UCSD-AML1 (cell line): ENCODE measurements at regions not wholly inside any gene's neighbourhood (a gene's known extent, or its start where the extent isn't known, plus 50 kb on each side); places are given as distances from the start of the nearest gene placed in this dataset.
"Not testable (repeated sequence)": the region's sequence is repeated elsewhere in the genome, so short reads cannot be mapped to it uniquely, and the experiment has no call there.

Source experiments
- DNase-seq: peaks from one replicate; lab custom pipeline; 2025; ENCODE audit not compliant: unreplicated experiment; lab: John Stamatoyannopoulos, UW

GRCh38 chrX:129086802-129087201 is 436.5 kb downstream of the SMARCA1 start:
- no peak for DNase-seq

- not testable (repeated sequence) for DNase-seq
Observed at GRCh38 chrX:129084291-129084690, 439.0 kb downstream of the SMARCA1 start.

DNA sequence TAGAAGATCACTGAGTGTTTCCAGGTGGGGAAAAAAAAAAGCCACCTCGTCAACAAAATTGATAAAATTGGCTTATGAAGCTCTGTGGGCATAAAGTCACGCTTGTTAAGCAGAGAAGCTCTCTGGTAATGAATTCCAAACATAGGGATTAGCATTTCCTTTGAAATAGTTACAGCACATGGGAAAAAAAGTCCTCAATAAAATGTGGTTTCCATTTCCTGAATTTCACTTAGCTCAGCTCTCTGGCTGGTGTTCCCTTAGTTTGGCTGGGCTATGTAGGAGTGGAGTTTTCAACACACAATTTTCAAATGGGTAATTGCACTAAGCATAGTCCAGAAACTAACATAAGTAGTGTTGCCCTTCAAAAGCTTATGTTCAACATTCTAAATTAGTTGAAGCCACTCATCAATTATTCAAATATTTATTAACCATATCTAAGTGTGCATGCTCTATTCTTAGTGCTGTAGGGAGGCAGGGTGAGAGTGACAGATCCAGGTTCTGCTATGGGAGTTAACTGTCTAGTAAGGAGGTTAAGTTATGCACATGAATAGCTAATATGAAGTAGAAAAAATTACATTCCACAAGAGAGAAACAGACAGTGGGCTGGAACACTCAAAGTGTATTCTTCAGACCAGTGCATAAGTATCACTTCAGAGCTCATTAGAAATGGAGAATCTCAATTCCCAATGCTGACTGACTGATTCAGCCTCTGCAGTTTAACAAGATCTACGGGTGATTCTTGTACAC is 445.7 kb downstream of the SMARCA1 start:
- no peak for DNase-seq

- DNase-seq = no peak
Observed at GRCh38 chrX:129071390-129071789, 451.9 kb downstream of the SMARCA1 start.

DNA sequence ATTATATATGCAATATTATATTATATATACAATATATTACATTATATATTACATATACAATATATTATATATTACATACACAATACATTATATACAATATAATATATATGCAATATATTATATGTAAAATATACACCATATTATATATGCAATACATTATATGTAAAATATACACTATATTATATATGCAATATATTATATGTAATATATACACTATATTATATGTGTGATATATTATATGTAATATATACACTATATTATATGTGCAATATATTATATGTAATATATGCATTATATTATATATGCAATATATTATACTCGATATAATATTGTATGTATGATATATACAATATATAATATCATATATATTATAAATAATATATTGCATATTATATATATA is 457.4 kb downstream of the SMARCA1 start:
- DNase-seq = no peak

GRCh38 chrX:129058405-129058804 is 464.9 kb downstream of the SMARCA1 start:
- DNase-seq = no peak

GRCh38 chrX:129043138-129043537 is 480.2 kb downstream of the SMARCA1 start:
- DNase-seq = no peak

DNA sequence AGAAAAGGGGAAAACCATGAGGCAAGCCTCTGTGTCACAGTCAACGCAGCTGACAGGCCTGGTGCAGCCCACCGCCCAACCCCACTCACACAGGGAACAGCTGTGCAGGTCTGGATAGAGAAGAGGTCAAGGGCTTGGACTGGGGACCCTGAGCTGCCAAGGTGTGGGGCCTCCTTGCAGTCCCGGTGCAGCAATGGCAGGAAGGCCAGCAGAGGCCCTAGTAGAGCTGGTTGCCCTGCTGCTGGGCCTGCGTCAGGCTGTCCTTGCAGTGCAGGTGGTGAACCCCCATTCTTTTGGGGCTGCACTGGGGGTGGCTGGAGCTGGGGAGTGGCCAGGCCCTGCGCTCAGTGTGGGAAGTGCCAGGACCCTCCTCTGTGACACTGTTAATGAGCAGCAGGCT is 482.0 kb downstream of the SMARCA1 start:
- DNase-seq = no peak

- DNase-seq = no peak
Observed at GRCh38 chrX:129040124-129040523, 483.2 kb downstream of the SMARCA1 start.

DNA sequence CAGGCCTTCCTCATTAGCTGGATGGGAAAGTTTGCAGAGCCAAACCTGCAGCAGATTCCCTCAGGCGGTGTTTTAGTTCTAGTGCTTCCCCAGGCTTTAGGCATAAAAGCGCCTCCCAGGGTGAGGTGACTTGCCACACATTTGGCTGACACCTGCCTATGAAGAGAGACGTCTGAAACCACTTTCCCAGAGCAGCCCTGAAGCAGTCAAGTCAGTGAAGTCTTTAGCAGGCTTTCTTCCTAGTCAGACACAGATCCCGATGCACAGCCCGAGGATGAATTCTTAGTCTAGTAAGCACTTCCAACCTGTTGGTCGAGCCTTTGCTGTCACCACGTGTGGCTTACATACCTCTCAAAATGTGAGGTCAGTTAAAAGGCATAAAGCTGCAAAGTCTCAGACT is 484.1 kb downstream of the SMARCA1 start:
- no peak for DNase-seq

- no peak for DNase-seq
Observed at GRCh38 chrX:129037389-129037788, 485.9 kb downstream of the SMARCA1 start.

GRCh38 chrX:129035180-129035579 is 488.1 kb downstream of the SMARCA1 start:
- no peak for DNase-seq

DNA sequence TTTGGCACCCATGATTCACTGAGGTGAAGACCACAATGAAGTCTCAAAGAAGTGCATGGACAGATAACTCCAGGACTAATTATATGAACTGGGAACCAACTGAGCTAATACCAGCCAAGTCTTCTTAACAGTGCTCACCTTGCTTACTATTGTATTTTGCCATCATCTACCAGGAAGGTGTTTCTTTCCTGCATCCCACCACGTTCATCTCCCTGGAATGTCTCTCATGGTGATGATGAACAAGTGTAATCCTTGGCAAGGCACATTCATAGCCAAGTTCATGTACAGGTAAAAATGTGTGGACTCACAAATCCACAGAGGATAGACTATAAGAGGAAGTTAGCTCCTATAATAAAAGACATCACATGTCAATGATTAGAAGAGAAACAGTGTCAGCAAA is 489.1 kb downstream of the SMARCA1 start:
- DNase-seq = no peak

GRCh38 chrX:129026202-129026601 is 497.1 kb downstream of the SMARCA1 start:
- no peak for DNase-seq

GRCh38 chrX:129025376-129025775 is 497.9 kb downstream of the SMARCA1 start:
- no peak for DNase-seq

GRCh38 chrX:129019412-129019811 is 503.9 kb downstream of the SMARCA1 start:
- no peak for DNase-seq

GRCh38 chrX:129015381-129015780 is 507.9 kb downstream of the SMARCA1 start:
- DNase-seq = no peak

GRCh38 chrX:129013574-129013973 is 509.7 kb downstream of the SMARCA1 start:
- DNase-seq = no peak

DNA sequence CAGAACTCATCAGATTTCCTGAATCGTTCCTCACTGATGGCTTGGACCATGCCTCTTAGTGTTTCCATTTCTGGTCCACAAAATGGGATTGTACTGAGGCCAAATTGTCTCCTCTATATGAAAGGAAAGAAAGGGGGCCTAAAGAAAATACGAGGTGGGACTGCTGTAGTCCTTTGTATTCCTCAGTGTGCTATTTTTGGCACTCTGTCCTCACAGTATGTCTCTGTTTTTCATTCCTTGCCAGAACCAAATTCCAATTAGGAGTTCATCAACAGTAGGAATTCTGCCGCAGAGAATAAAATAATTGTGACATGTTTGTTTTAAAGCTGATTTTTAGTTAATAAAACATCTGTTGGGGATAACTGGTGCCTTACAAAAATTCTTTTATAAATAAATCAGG is 515.7 kb downstream of the SMARCA1 start:
- DNase-seq = no peak

DNA sequence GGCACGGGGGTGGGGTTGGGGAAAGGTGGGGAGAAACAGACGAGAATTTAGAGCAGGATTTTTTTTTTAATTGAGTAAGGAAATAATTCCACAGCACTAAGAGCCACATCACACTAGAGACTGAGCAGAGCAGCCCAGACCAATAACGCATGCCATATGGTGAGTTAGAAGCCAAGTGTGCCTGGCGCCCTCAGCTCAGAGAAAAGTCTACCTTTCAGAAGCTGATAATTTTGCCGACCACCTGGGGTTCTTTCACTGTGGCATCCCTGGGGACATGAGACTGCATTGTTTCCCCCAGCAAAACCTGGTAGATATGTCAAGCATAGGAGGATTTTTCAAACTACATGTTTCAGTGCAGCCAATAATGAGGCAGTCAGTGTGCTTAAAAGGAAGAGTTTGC is 516.8 kb downstream of the SMARCA1 start:
- no peak for DNase-seq

DNA sequence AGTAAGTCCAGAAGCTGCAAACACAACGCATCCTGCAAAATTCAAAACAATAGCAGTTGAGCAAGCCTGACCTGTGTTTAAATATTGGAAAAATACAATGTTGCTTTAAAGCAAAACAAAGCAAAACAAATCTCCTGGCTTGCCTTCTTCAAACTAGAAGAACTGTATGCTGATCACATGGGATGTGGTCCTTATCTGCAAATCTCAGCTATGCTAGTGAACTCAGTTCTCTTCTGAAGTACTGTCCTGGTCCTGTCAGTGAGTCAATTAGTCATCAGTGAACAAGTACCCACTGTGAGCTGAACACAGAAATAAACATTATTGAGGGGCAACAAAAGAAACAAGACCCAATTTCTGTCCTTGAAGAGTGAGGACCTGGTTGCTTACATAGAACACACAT is 522.5 kb downstream of the SMARCA1 start:
- no peak for DNase-seq

DNA sequence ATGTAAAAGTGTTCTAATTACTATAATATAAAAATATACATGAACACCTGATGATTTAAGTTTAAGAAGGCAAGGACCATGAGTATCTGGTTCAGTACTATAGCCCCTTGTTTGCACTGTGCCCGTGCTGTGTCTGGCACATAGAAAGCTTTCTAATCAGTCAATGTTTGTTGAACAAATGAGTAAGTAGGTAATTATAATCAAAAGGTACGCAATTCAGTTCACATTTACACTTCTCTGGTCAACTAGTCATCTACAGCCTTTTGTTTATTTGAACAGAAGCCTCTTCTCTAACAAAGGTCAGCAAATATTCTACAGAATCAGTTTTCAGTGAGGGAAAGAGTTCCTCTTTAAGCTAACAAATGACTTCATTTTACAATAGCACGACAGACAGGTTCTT is 523.3 kb downstream of the SMARCA1 start:
- no peak for DNase-seq
